ENCODE measurements at regions not wholly inside any gene's neighbourhood (a gene's known extent, or its start where the extent isn't known, plus 50 kb on each side); places are given as distances from the start of the nearest gene placed in this dataset.

DNA sequence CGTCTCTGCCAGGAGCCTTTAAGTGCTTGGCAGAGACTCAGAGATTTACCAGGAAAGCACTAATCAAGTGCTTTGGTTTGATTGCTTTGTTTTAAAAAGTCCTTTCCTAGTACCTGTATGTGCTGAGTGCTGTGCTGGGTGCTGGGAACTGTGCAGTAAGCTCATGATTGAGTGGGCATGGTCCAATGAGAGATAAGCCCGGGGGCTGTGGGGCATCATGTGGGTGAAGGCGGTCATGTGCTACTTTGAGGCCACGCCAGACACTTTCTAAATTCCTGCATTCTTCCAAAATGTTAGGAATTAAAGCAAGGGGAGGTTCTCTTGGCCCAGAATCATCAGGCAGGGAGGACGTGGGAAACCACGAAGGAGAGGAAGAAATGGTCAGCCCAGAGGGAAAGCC is 109.0 kb downstream of the ACAA2 start:
- TF ChIP-seq POLR2AphosphoS5 (IDR thresholded peaks at IDR 0.05; ENCODE audit: low read depth, low read length) (no peak), SIN3A (IDR thresholded peaks at IDR 0.05; ENCODE audit: borderline replicate concordance, insufficient read depth, low read length) (no peak)

Measured in PFSK-1 (cell line).